WTC11 (cell line): ENCODE measurements at regions not wholly inside any gene's neighbourhood (a gene's known extent, or its start where the extent isn't known, plus 50 kb on each side); places are given as distances from the start of the nearest gene placed in this dataset.

Experiments used
- ATAC-seq: fragments of 200-7000 bp; cut with Tn5 transposase; 2 replicates; pipeline ENCODE4 v1.10.0; 2021; ENCODE audit warnings: mild to moderate bottlenecking, moderate library complexity
- CTCF ChIA-PET: fragments of 300-600 bp; sonication (Branson Sonifier 250); formaldehyde crosslinking; loops from one replicate; lab custom pipeline; 2021; ENCODE audit warnings: antibody characterized with exemption; lab: Charles Lee
- POLR2A ChIA-PET: fragments of 350-600 bp; sonication (Branson Sonifier 250); formaldehyde crosslinking; loops from one replicate; lab custom pipeline; 2021; ENCODE audit warnings: antibody characterized with exemption; lab: Charles Lee
- DNase-seq: peaks from one replicate; pipeline ENCODE4 v3.0.0; 2021; ENCODE audit warnings: low spot score
- H3K27ac Mint-ChIP-seq: 2 replicates; pipeline ENCODE4 v1.8.0; 2021; ENCODE audit warnings: mixed read lengths
- H3K27me3 Mint-ChIP-seq: 2 replicates; pipeline ENCODE4 v1.8.0; 2021; ENCODE audit warnings: low read depth, mild to moderate bottlenecking, moderate library complexity, mixed read lengths
- H3K36me3 Mint-ChIP-seq: 2 replicates; pipeline ENCODE4 v1.8.0; 2021; ENCODE audit warnings: mixed read lengths
- H3K4me1 Mint-ChIP-seq: 2 replicates; pipeline ENCODE4 v1.8.0; 2022; ENCODE audit warnings: mixed read lengths
- H3K4me3 Mint-ChIP-seq: 2 replicates; pipeline ENCODE4 v1.8.0; 2021; ENCODE audit warnings: mild to moderate bottlenecking, moderate library complexity, mixed read lengths
- H3K9me3 Mint-ChIP-seq: 2 replicates; pipeline ENCODE4 v1.8.0; 2021; ENCODE audit warnings: mixed read lengths
- ARID4B ChIP-seq: sonication (generic); formaldehyde crosslinking; IDR thresholded peaks from 2 replicates; pipeline ENCODE4 v1.8.0; 2023; ENCODE audit warnings: missing genetic modification reagents, mild to moderate bottlenecking, borderline replicate concordance
- ATF1 ChIP-seq: sonication (generic); formaldehyde crosslinking; IDR thresholded peaks from 2 replicates; pipeline ENCODE4 v1.8.1; 2023; ENCODE audit warnings: mild to moderate bottlenecking, moderate library complexity, missing genetic modification reagents
- ATF2 ChIP-seq: sonication (generic); formaldehyde crosslinking; IDR thresholded peaks from 2 replicates; pipeline ENCODE4 v1.8.1; 2022; ENCODE audit warnings: low read depth, missing genetic modification reagents, borderline replicate concordance
- ATF6 ChIP-seq: sonication (generic); formaldehyde crosslinking; IDR thresholded peaks from 2 replicates; pipeline ENCODE4 v1.8.1; 2023; ENCODE audit warnings: mild to moderate bottlenecking, missing genetic modification reagents
- CREB1 ChIP-seq: sonication (generic); formaldehyde crosslinking; IDR thresholded peaks from 2 replicates; pipeline ENCODE4 v1.8.0; 2023; ENCODE audit warnings: mild to moderate bottlenecking, missing genetic modification reagents
- E2F5 ChIP-seq: sonication (generic); formaldehyde crosslinking; IDR thresholded peaks from 2 replicates; pipeline ENCODE4 v1.8.1; 2022; ENCODE audit warnings: mild to moderate bottlenecking, moderate library complexity, missing genetic modification reagents
- ESRRA ChIP-seq: sonication (generic); formaldehyde crosslinking; IDR thresholded peaks from 2 replicates; pipeline ENCODE4 v1.8.1; 2022; ENCODE audit warnings: mild to moderate bottlenecking, missing genetic modification reagents, borderline replicate concordance
- FOXP1 ChIP-seq: sonication (generic); formaldehyde crosslinking; IDR thresholded peaks from 2 replicates; pipeline ENCODE4 v1.8.0; 2022; ENCODE audit warnings: missing genetic modification reagents, mild to moderate bottlenecking, moderate library complexity, borderline replicate concordance
- FOXP4 ChIP-seq: sonication (generic); formaldehyde crosslinking; IDR thresholded peaks from 2 replicates; pipeline ENCODE4 v1.8.0; 2022; ENCODE audit warnings: mild to moderate bottlenecking, missing genetic modification reagents
- GRHL2 ChIP-seq: fragments of 250-450 bp; sonication (Bioruptor Pico); IDR thresholded peaks from 2 replicates; pipeline ENCODE4 v1.8.0; 2022; ENCODE audit warnings: mild to moderate bottlenecking, moderate library complexity; ENCODE audit not compliant: insufficient replicate concordance, severe bottlenecking
- JAZF1 ChIP-seq: fragments of 250-450 bp; sonication (Bioruptor Pico); IDR thresholded peaks from 2 replicates; pipeline ENCODE4 v1.9.0; 2021; ENCODE audit warnings: moderate library complexity, mild to moderate bottlenecking, inconsistent platforms
- JUN ChIP-seq: sonication (generic); formaldehyde crosslinking; IDR thresholded peaks from 2 replicates; pipeline ENCODE4 v1.8.0; 2023; ENCODE audit warnings: mild to moderate bottlenecking, missing genetic modification reagents
- MXD4 ChIP-seq: fragments of 250-450 bp; sonication (Bioruptor Pico); IDR thresholded peaks from 2 replicates; pipeline ENCODE4 v1.8.0; 2021; ENCODE audit warnings: mild to moderate bottlenecking, moderate library complexity, borderline replicate concordance
- TEAD4 ChIP-seq: sonication (generic); formaldehyde crosslinking; IDR thresholded peaks from 2 replicates; pipeline ENCODE4 v1.8.0; 2022; ENCODE audit warnings: mild to moderate bottlenecking, missing genetic modification reagents
- ZNF281 ChIP-seq: sonication (generic); formaldehyde crosslinking; IDR thresholded peaks from 2 replicates; pipeline ENCODE4 v1.8.0; 2023; ENCODE audit warnings: mild to moderate bottlenecking, missing genetic modification reagents
- ZNF396 ChIP-seq: fragments of 250-450 bp; sonication (Bioruptor Pico); IDR thresholded peaks from 2 replicates; pipeline ENCODE4 v1.8.0; 2021; ENCODE audit warnings: mild to moderate bottlenecking, moderate library complexity, borderline replicate concordance
- ZNF532 ChIP-seq: fragments of 250-450 bp; sonication (Bioruptor Pico); IDR thresholded peaks from 2 replicates; pipeline ENCODE4 v1.9.0; 2021; ENCODE audit warnings: mild to moderate bottlenecking, borderline replicate concordance

- TF ChIP-seq JAZF1 (CRISPR knock-in tag) (no peak), ZNF396 (CRISPR knock-in tag) (no peak), ATF6 (CRISPR knock-in tag) (no peak), FOXP1 (no peak), TEAD4 (CRISPR knock-in tag) (no peak), ARID4B (CRISPR knock-in tag) (no peak), JUN (CRISPR knock-in tag) (no peak), ESRRA (no peak), ATF1 (CRISPR knock-in tag) (no peak), E2F5 (CRISPR knock-in tag) (no peak)
These were observed 145.9 kb downstream of the YIPF5 start (continued) for GRCh38 chr5:144024545-144024944.

- Mint-ChIP-seq H3K27ac (no peak overlapping the region), H3K27me3 (no peaks in the 10 kb centered on the region), H3K4me1 (no peaks in the 10 kb centered on the region), H3K4me3 (no peak overlapping the region), H3K36me3 (peaks cover 17% of the 10 kb centered on the region), H3K9me3 (peaks cover 21% of the 10 kb centered on the region)
- CTCF ChIA-PET: no interaction called here
- POLR2A ChIA-PET: no interaction called here
- ATAC-seq (no peak), DNase-seq (no peak)
- TF ChIP-seq CREB1 (CRISPR knock-in tag) (no peak), ZNF281 (CRISPR knock-in tag) (no peak), FOXP4 (CRISPR knock-in tag) (no peak), ATF2 (CRISPR knock-in tag) (no peak), JUN (CRISPR knock-in tag) (no peak), MXD4 (CRISPR knock-in tag) (no peak), ZNF532 (CRISPR knock-in tag) (no peak), GRHL2 (CRISPR knock-in tag) (no peak)
These were observed 144.2 kb downstream of the YIPF5 start for GRCh38 chr5:144026286-144026685.
